Activated naive CD4-positive, alpha-beta T cell treated with anti-CD3 and anti-CD28 coated beads, Interleukin-2, amount 10 ng/mL, durations not matched to agents 7 days and 5 days (primary cell): ENCODE measurements at regions not wholly inside any gene's neighbourhood (a gene's known extent, or its start where the extent isn't known, plus 50 kb on each side); places are given as distances from the start of the nearest gene placed in this dataset.

ENCODE experiments used
- CTCF ChIA-PET: fragments of 350-600 bp; sonication (Branson Sonifier 250); formaldehyde crosslinking; loops from one replicate; lab custom pipeline; 2021; ENCODE audit warnings: antibody characterized with exemption; lab: Charles Lee
- DNase-seq: peaks from one replicate; pipeline ENCODE4 v3.0.0-alpha.2; 2020
- H3K27ac Mint-ChIP-seq: one replicate; pipeline ENCODE4 v1.8.0; 2021; ENCODE audit warnings: mild to moderate bottlenecking, moderate library complexity, mixed read lengths
- H3K27me3 Mint-ChIP-seq: one replicate; pipeline ENCODE4 v1.8.0; 2021; ENCODE audit warnings: mild to moderate bottlenecking, mixed read lengths
- H3K36me3 Mint-ChIP-seq: one replicate; pipeline ENCODE4 v1.8.0; 2021; ENCODE audit warnings: mixed read lengths
- H3K4me1 Mint-ChIP-seq: one replicate; pipeline ENCODE4 v1.8.0; 2021; ENCODE audit warnings: mixed read lengths
- H3K4me3 Mint-ChIP-seq: one replicate; pipeline ENCODE4 v1.8.0; 2021; ENCODE audit warnings: mild to moderate bottlenecking, moderate library complexity, mixed read lengths
- H3K9me3 Mint-ChIP-seq: one replicate; pipeline ENCODE4 v1.8.0; 2021; ENCODE audit warnings: mixed read lengths

DNA sequence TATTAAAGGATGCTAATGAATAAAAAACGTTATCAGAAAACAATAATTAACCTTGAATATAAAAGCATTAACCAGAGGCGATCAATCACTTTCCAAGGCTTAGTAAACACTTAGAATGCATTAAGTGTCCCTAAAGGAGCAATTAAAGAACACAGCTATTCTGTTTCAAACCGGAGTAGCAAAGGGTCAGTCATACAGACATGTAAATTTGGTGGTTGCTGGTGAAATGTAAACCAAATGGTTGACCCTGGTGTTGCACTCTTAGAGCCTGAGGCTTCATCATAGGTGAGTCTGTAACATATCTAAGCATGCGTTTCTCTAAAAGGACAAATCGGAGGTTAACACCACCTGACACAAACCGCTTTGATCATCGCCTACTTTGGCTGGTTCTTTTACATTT lies 1280.1 kb downstream of the TYW1 start:
- Mint-ChIP-seq H3K27ac (no peak overlapping the region), H3K9me3 (peaks cover 16% of the 10 kb centered on the region)

DNA sequence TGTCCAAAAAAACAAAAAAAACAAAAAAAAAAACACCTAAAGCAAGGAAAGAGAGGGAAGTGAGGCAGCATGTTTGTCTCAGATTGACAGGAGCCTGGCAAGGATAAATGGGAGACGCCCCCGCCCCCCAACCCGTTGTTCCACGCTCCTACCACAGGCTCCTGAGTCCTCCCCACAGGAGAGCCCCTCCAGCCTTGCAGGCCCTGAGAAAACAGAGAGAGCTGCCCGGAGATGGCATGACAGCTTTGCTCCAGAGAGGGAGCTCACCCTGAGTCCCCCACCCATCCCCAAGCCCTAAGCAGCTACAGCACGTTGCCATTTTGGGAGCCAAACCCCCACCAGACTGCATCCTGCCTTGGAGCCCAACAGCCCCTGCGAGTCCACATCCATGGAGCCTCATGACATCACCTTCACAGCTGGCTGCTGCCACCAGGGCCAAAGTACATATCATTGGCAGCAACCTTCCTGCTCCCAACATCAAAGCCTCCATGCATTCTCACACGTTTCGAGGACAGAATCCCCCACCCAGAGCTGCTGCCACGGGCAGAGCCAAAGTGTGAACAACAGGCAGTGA lies 1283.3 kb downstream of the TYW1 start:
- CTCF ChIA-PET, result no interaction called here
- Mint-ChIP-seq H3K27me3 (no peaks in the 10 kb centered on the region), H3K27ac (no peak overlapping the region), H3K4me1 (no peaks in the 10 kb centered on the region), H3K9me3 (peaks cover 21% of the 10 kb centered on the region), H3K4me3 (no peak overlapping the region), H3K36me3 (no peaks in the 10 kb centered on the region)
- DNase-seq, result no peak

More for the DNA sequence above, 1280.1 kb downstream of the TYW1 start:
- H3K27me3 Mint-ChIP-seq, result no peaks in the 10 kb centered on the region
- no peak for DNase-seq
- no peaks in the 10 kb centered on the region for H3K4me1 Mint-ChIP-seq
- H3K36me3 Mint-ChIP-seq, result no peaks in the 10 kb centered on the region
- CTCF ChIA-PET, result no interaction called here
- H3K4me3 Mint-ChIP-seq, result no peak overlapping the region

DNA sequence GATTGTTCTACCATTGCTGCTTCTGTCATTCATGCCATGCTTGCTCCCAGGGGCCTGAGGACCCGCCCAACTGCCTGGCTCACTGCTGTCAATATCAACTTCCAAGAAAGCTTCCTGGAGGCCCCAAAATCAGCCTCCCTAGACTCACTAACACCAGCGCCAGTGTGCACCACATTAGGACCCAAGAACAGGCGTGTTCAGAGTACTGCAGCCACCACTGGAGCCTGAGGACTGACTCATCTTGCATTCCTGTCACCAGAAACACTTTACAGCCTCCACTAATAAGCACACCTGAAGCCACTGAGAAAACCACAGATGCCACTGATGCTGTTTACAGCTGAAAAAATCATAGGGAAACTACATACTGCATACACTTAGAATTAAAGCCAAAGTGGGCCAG lies 1284.3 kb downstream of the TYW1 start:
- DNase-seq, result no peak
- Mint-ChIP-seq H3K36me3 (no peaks in the 10 kb centered on the region), H3K27me3 (no peaks in the 10 kb centered on the region)

DNA sequence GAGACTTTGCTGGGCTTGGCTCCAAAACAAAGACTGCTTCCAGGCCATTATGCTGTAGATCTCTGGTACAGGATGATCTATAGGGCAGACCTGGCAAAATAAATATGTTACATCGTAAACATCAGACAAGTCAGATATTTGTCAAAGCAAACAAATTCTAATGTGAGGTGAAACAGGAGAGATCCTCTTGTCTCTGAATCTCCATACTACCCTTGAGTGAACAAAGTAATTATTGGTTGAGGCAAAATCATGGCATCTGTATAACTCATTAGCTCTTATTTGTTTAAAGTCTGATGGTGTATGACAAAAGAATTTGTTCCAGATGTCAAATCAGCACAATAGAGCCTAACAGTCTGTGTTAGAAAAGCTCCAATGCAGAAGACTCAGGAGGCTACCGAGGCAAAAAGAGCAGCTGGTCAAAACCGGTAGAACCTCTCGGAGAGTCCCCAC lies 1291.5 kb downstream of the TYW1 start:
- Mint-ChIP-seq H3K9me3 (peaks cover 34% of the 10 kb centered on the region), H3K27ac (no peak overlapping the region), H3K36me3 (no peaks in the 10 kb centered on the region), H3K27me3 (no peaks in the 10 kb centered on the region), H3K4me3 (no peak overlapping the region), H3K4me1 (no peaks in the 10 kb centered on the region)
- no peak for DNase-seq
- CTCF ChIA-PET, result no interaction called here

More for the DNA sequence above, 1284.3 kb downstream of the TYW1 start:
- CTCF ChIA-PET, result no interaction called here
- H3K4me1 Mint-ChIP-seq, result no peaks in the 10 kb centered on the region
- H3K4me3 Mint-ChIP-seq, result no peak overlapping the region
- H3K9me3 Mint-ChIP-seq, result peaks cover 26% of the 10 kb centered on the region
- no peak overlapping the region for H3K27ac Mint-ChIP-seq

DNA sequence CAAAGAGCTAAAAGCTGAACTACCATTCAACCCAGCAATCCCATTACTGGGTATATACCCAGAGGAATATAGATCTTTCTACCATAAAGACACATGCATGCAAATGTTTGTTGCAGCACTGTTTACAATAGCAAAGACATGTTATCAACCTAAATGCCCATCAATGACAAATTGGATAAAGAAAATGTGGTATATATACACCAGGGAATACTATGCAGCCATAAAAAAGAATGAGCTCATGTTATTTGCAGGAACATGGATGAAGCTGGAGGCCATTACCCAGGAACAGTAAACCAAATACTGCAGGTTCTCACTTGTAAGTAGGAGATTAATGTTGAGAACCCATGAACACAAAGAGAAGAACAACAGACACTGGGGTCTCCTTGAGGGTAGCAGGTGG lies 1295.1 kb downstream of the TYW1 start:
- no peak overlapping the region for H3K4me3 Mint-ChIP-seq
- no peaks in the 10 kb centered on the region for H3K27me3 Mint-ChIP-seq
- no peak overlapping the region for H3K27ac Mint-ChIP-seq
- no peaks in the 10 kb centered on the region for H3K36me3 Mint-ChIP-seq
- H3K9me3 Mint-ChIP-seq, result peaks cover 27% of the 10 kb centered on the region
- DNase-seq, result no peak
- CTCF ChIA-PET, result no interaction called here
- H3K4me1 Mint-ChIP-seq, result no peaks in the 10 kb centered on the region

DNA sequence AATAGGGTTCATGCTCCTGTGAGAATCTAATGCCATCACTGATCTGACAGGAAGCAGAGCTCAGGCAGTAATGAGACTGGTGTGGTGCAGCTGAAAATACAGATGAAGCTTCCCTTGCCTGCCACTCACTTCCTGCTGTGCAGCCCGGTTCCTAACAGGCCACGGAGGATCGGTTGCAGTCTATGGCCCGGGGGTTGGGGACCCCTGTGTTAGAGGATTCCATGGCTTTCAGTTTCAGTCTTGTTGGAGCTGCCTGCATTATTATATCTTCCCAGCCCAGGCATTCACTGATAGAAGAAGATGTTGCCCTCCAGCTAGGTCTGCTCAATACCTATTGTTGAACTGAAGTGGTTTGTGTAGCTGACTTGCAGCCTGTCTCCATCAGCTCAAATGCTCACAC lies 1298.8 kb downstream of the TYW1 start:
- CTCF ChIA-PET, result no interaction called here
- H3K9me3 Mint-ChIP-seq, result peaks cover 31% of the 10 kb centered on the region
- H3K36me3 Mint-ChIP-seq, result no peaks in the 10 kb centered on the region
- H3K27ac Mint-ChIP-seq, result no peak overlapping the region
- no peaks in the 10 kb centered on the region for H3K27me3 Mint-ChIP-seq
- no peak overlapping the region for H3K4me3 Mint-ChIP-seq
- H3K4me1 Mint-ChIP-seq, result no peaks in the 10 kb centered on the region
- no peak for DNase-seq

DNA sequence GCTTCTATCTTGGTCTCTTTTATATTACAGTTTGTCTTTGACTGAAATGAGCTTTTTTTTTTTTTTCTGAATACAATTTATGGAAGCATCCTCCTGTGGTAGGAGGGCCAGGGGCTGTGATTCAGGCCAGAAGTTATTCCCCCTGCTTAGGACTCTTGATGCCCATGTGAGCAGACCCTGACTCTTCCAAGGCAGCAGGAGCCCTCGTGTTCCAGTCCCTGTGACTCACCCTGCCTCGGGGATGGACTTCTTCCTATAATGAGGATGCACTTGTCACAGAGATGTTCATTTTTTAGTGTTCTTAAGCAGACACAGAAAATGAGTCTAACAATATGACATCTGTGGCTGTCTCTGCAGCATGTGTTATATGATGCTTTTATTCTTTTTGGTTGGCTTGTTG lies 1293.7 kb upstream of the AUTS2 start:
- peaks cover 19% of the 10 kb centered on the region for H3K9me3 Mint-ChIP-seq
- DNase-seq, result no peak
- no peak overlapping the region for H3K4me3 Mint-ChIP-seq
- no peaks in the 10 kb centered on the region for H3K27me3 Mint-ChIP-seq
- no peaks in the 10 kb centered on the region for H3K4me1 Mint-ChIP-seq
- CTCF ChIA-PET, result no interaction called here
- H3K27ac Mint-ChIP-seq, result no peak overlapping the region
- no peaks in the 10 kb centered on the region for H3K36me3 Mint-ChIP-seq

DNA sequence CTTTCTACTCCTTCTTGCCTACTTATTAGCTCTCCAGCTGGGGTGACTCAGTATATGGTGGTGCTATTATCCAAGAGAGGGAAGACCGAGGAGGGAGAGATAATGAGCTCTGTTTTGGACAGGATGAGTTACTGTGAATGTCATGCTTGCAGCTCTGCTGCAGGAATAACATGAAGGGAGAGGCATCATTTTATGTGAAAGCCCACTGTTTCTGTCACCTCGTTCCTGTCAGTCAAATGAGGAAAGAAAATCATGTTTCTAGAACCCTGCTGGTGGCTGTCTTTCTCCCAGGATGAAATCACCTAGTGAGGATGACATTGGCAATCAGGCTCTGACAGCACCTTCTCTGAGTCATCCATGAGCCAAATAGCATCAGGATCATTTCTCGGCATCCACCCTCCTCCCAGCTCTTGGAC lies 1291.6 kb upstream of the AUTS2 start:
- H3K9me3 Mint-ChIP-seq, result peaks cover 22% of the 10 kb centered on the region
- CTCF ChIA-PET, result interaction anchor here (0.6 kb wide), 1 partner anchor 1397 kb away, joined by 3 read pairs; no protein-coding TSS in a partner anchor
- no peaks in the 10 kb centered on the region for H3K36me3 Mint-ChIP-seq

DNA sequence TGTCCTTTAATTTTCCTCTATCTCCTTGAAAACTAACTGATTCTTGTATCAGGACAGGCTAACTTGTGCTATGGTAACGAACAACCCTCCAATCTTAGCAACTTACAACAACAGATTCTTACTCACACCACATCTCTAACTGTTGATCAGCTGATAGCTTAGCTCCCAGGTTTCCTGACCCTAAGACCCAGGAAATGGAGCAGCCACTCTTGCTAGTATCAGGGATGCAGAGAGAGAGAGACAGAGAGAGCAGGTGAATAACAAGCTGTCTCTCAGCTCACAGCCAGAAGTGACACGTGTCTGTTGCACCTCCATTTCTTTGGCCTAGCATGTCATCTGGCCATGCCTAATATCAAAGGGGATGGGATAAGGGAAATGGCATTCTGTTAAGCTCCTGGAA lies 1289.0 kb upstream of the AUTS2 start:
- no peak for DNase-seq
- no peak overlapping the region for H3K27ac Mint-ChIP-seq
- no peaks in the 10 kb centered on the region for H3K4me1 Mint-ChIP-seq
- H3K4me3 Mint-ChIP-seq, result no peak overlapping the region
- H3K27me3 Mint-ChIP-seq, result no peaks in the 10 kb centered on the region
- no peaks in the 10 kb centered on the region for H3K36me3 Mint-ChIP-seq
- CTCF ChIA-PET, result no interaction called here
- peaks cover 36% of the 10 kb centered on the region for H3K9me3 Mint-ChIP-seq

More for the DNA sequence above, 1291.6 kb upstream of the AUTS2 start:
- no peak overlapping the region for H3K27ac Mint-ChIP-seq
- no peak for DNase-seq
- no peak overlapping the region for H3K4me3 Mint-ChIP-seq
- no peaks in the 10 kb centered on the region for H3K27me3 Mint-ChIP-seq
- H3K4me1 Mint-ChIP-seq, result no peaks in the 10 kb centered on the region

DNA sequence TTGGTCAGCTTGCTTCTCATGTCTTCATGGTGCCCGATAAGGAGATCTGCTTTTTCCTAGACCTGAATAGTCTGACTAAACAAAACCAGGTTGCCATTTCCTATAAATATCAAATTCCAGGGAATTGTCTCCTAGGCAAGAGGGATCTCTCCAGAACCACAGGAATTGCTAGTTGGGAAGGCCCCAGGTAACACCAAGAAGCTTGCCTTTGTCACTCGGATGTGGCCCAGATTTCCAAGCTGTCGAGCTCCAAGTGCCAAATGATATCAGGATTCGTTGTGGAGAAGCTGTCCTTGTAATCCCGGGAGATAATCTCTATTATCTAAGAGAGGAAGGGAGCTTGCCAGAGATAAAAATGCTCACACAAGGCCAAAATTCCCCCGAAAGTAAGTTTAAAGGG lies 1288.5 kb upstream of the AUTS2 start:
- CTCF ChIA-PET, result no interaction called here

DNA sequence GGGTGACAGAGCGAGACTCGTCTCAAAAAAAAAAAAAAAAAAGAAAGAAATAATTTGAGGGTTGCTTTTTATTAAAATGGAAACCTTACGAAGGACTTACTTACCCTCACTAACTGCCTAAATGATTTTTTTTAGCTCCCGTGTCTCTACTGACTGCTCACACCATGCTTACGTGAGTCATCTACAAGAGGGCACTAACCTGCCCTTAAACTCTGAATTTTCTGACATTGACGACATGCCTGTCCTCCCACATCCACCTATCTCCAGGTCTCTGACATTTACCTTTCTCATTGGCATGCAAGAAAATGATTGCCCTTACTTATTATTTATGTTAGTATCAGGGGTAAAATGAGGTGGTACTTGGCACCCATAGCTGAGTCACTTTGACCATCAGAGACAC lies 1286.3 kb upstream of the AUTS2 start:
- CTCF ChIA-PET, result no interaction called here
- Mint-ChIP-seq H3K4me3 (no peak overlapping the region), H3K27me3 (no peaks in the 10 kb centered on the region), H3K27ac (no peak overlapping the region), H3K4me1 (no peaks in the 10 kb centered on the region), H3K9me3 (peaks cover 31% of the 10 kb centered on the region), H3K36me3 (no peaks in the 10 kb centered on the region)
- DNase-seq, result no peak

More for the DNA sequence above, 1288.5 kb upstream of the AUTS2 start:
- no peak for DNase-seq
- no peaks in the 10 kb centered on the region for H3K4me1 Mint-ChIP-seq
- H3K36me3 Mint-ChIP-seq, result no peaks in the 10 kb centered on the region
- H3K27me3 Mint-ChIP-seq, result no peaks in the 10 kb centered on the region
- H3K9me3 Mint-ChIP-seq, result peaks cover 37% of the 10 kb centered on the region
- no peak overlapping the region for H3K27ac Mint-ChIP-seq
- no peak overlapping the region for H3K4me3 Mint-ChIP-seq

DNA sequence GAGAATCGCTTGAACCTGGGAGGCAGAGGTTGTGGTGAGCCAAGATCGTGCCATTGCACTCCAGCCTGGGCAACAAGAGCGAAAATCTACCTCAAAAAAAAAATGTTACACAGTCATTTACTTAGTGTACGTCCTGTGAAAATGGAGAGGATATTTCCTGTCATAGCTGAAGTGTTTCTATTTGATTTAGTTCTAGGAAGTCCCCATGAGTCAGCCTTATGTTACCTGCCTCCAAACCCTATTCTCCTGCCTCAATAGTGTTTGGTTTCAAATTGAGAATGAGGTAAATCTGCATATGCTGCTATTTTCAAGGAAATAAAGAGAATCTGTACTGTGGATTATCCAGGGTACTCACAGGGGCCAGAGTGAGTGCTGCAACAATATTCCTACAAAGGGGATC lies 1284.5 kb upstream of the AUTS2 start:
- Mint-ChIP-seq H3K9me3 (peaks cover 29% of the 10 kb centered on the region), H3K36me3 (no peaks in the 10 kb centered on the region), H3K27me3 (no peaks in the 10 kb centered on the region), H3K4me1 (no peaks in the 10 kb centered on the region), H3K27ac (no peak overlapping the region), H3K4me3 (no peak overlapping the region)
- CTCF ChIA-PET, result no interaction called here
- no peak for DNase-seq

DNA sequence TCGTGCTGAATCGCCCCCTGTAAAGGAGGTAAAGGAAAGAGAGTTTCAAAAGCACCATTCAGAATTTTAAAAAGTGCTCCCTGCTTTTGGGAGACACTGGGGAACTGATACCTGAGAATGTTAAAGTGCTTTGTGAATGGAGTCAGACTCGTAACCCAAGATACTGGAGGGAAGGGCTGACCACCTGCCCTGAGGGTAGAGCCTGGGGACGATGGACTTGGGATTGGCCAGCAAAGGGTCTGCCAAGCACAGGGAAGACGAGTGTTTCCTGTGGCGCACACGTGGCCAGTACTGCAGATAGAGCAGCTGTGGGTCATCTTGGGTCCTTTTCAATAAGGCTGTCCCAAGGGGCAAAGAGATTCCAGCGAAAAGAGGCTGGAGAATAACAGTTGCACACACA lies 1284.1 kb upstream of the AUTS2 start:
- Mint-ChIP-seq H3K27ac (no peak overlapping the region), H3K27me3 (no peaks in the 10 kb centered on the region), H3K36me3 (no peaks in the 10 kb centered on the region), H3K4me1 (no peaks in the 10 kb centered on the region), H3K9me3 (peaks cover 28% of the 10 kb centered on the region), H3K4me3 (no peak overlapping the region)
- no peak for DNase-seq
- CTCF ChIA-PET, result no interaction called here

DNA sequence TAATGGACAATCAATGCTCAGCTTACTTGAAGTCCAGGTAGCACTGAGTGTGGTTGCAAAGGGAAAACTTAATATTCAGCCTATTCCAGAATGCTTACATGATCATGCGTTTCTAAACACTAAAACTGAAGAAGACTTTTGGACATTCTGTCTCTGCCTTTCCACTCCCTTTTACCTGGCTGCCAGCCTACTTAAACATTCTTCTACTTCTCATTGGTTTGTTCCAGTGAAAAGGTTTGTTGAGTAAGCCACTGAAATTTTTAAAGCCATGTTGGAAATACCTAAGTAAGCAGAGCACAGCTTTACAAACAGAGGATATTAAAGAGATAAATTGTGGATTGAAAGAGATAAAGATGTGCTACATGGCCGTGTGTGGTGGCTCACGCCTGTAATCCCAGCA lies 1280.8 kb upstream of the AUTS2 start:
- CTCF ChIA-PET, result no interaction called here

DNA sequence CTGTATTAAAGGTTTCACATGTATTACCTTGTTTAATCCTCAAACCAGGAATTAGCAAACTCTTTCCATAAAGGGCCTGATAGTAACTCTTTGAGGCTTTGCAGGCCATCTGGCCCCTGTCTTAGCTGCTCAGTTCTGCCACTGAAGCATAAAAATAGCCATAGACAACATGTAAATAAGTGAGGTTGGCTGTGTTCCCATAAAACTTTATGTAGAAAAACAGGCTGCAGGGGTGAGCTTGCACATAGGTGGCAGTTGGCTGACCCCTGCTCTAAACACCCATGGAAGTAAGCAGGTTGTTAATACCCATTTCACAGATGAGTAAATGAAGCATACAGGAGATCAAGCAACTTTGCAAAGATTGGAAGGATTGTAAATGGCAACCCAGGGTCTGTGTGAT lies 1279.2 kb upstream of the AUTS2 start:
- H3K4me1 Mint-ChIP-seq, result no peaks in the 10 kb centered on the region
- H3K4me3 Mint-ChIP-seq, result no peak overlapping the region
- DNase-seq, result no peak
- CTCF ChIA-PET, result no interaction called here
- H3K9me3 Mint-ChIP-seq, result peaks cover 15% of the 10 kb centered on the region
- no peaks in the 10 kb centered on the region for H3K36me3 Mint-ChIP-seq
- no peaks in the 10 kb centered on the region for H3K27me3 Mint-ChIP-seq
- H3K27ac Mint-ChIP-seq, result no peak overlapping the region

More for the DNA sequence above, 1280.8 kb upstream of the AUTS2 start:
- H3K27me3 Mint-ChIP-seq, result no peaks in the 10 kb centered on the region
- H3K4me3 Mint-ChIP-seq, result no peak overlapping the region
- no peaks in the 10 kb centered on the region for H3K36me3 Mint-ChIP-seq
- no peak for DNase-seq
- H3K27ac Mint-ChIP-seq, result no peak overlapping the region
- H3K4me1 Mint-ChIP-seq, result no peaks in the 10 kb centered on the region
- H3K9me3 Mint-ChIP-seq, result peaks cover 15% of the 10 kb centered on the region
